ENCODE measurements at regions not wholly inside any gene's neighbourhood (a gene's known extent, or its start where the extent isn't known, plus 50 kb on each side); places are given as distances from the start of the nearest gene placed in this dataset.
A peak's percentile ranks its signal among the peaks of the same experiment; 100 is the strongest.

DNA sequence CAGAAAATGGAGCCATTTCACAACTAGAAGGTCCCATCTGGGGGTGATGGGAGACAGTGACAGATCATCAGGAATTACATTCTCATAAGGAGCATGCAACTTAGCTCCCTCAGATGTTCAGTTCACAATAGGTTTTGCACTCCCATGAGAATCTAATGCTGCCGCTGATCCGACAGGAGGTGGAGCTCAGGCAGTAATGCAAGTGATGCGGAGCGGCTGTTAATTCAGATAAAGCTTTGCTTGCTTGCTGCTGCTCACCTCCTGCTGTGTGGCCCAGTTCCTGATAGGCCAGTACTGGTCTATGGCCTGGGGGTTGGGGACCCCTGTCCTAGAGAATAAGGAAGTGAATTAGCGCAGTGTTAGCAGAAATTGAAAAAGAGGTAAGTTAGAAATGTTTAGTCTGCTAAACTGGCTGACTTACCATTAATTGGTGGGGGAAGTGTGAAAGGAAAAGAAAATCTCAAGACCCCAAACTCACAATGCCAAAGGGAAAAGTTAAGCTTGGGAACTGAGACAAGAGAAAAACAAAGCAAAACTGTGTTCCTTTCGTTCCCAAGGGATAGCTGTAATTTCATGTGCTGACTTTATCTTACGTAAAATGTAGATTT lies 76.4 kb downstream of the LYZL2 start (continued):
- TF ChIP-seq ARID4B (CRISPR knock-in tag; IDR thresholded peaks at IDR 0.05), result no peak
- TF ChIP-seq WHSC1 (IDR thresholded peaks at IDR 0.05; ENCODE audit: low read length), result no peak
- TF ChIP-seq, protein P1, sequence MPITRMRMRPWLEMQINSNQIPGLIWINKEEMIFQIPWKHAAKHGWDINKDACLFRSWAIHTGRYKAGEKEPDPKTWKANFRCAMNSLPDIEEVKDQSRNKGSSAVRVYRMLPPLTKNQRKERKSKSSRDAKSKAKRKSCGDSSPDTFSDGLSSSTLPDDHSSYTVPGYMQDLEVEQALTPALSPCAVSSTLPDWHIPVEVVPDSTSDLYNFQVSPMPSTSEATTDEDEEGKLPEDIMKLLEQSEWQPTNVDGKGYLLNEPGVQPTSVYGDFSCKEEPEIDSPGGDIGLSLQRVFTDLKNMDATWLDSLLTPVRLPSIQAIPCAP (CRISPR knock-in tag; IDR thresholded peaks at IDR 0.05; ENCODE audit: borderline replicate concordance), result no peak; the same call in 1 of the 2 replicates
- no peak for TF ChIP-seq ZNF224 (CRISPR knock-in tag; IDR thresholded peaks at IDR 0.05)
- no peak; the same call in 1 of the 2 replicates for TF ChIP-seq CC2D1A (IDR thresholded peaks at IDR 0.05)
- TF ChIP-seq, protein P2, sequence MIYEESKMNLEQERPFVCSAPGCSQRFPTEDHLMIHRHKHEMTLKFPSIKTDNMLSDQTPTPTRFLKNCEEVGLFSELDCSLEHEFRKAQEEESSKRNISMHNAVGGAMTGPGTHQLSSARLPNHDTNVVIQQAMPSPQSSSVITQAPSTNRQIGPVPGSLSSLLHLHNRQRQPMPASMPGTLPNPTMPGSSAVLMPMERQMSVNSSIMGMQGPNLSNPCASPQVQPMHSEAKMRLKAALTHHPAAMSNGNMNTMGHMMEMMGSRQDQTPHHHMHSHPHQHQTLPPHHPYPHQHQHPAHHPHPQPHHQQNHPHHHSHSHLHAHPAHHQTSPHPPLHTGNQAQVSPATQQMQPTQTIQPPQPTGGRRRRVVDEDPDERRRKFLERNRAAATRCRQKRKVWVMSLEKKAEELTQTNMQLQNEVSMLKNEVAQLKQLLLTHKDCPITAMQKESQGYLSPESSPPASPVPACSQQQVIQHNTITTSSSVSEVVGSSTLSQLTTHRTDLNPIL (CRISPR knock-in tag; IDR thresholded peaks at IDR 0.05), result no peak
- no peak for TF ChIP-seq HNRNPH1 (optimal IDR thresholded peaks at IDR 0.05; ENCODE audit: low read depth, low read length)
- no peak; the same call in 1 of the 2 replicates for TF ChIP-seq NFATC3 (IDR thresholded peaks at IDR 0.05)
- peak; percentile 90 for TF ChIP-seq EP300 (IDR thresholded peaks at IDR 0.05; ENCODE audit: low read length)
- TF ChIP-seq PURB (CRISPR knock-in tag; IDR thresholded peaks at IDR 0.05; ENCODE audit: low read depth), result no peak
- no peak for TF ChIP-seq MBD1 (CRISPR knock-in tag; IDR thresholded peaks at IDR 0.05)
- TF ChIP-seq NBN (IDR thresholded peaks at IDR 0.05; ENCODE audit: low read depth), result peak; percentile 83; the same call in 1 of the 2 replicates
- TF ChIP-seq E4F1 (CRISPR knock-in tag; IDR thresholded peaks at IDR 0.05; ENCODE audit: borderline replicate concordance), result no peak
- TF ChIP-seq BRCA1 (IDR thresholded peaks at IDR 0.05), result no peak
- TF ChIP-seq BRCA1 (CRISPR knock-in tag; IDR thresholded peaks at IDR 0.05), result no peak
- peak; percentile 87 for TF ChIP-seq SOX6 (IDR thresholded peaks at IDR 0.05)
- no peak for TF ChIP-seq TCFL5 (CRISPR knock-in tag; conservative IDR thresholded peaks at IDR 0.05)
- no peak for TF ChIP-seq NR2F6 (CRISPR knock-in tag; IDR thresholded peaks at IDR 0.05)

Measured in K562 (cell line).